ENCODE measurements at regions not wholly inside any gene's neighbourhood (a gene's known extent, or its start where the extent isn't known, plus 50 kb on each side); places are given as distances from the start of the nearest gene placed in this dataset.

GRCh38 chr4:79178760-79179159 is 147.1 kb downstream of the NAA11 start:
- no peak overlapping the region for H3K4me3 ChIP-seq (ENCODE audit: low read depth, low read length)
- TF ChIP-seq CTCF (IDR thresholded peaks at IDR 0.05; ENCODE audit: insufficient read depth, low read depth, low read length) = no peak
- no peak for DNase-seq (ENCODE audit: low read depth)

- no peak for TF ChIP-seq CTCF (IDR thresholded peaks at IDR 0.05; ENCODE audit: insufficient read depth, low read depth, low read length)
- DNase-seq (ENCODE audit: low read depth) = no peak
- H3K4me3 ChIP-seq (ENCODE audit: low read depth, low read length) = no peak overlapping the region
Measured at GRCh38 chr4:79177388-79177787, 148.5 kb downstream of the NAA11 start.

- H3K4me3 ChIP-seq (ENCODE audit: low read depth, low read length) = no peak overlapping the region
- TF ChIP-seq CTCF (IDR thresholded peaks at IDR 0.05; ENCODE audit: insufficient read depth, low read depth, low read length) = no peak
- no peak for DNase-seq (ENCODE audit: low read depth)
Measured at GRCh38 chr4:79176351-79176750, 149.5 kb downstream of the NAA11 start.

- DNase-seq (ENCODE audit: low read depth) = no peak
- no peak overlapping the region for H3K4me3 ChIP-seq (ENCODE audit: low read depth, low read length)
- TF ChIP-seq CTCF (IDR thresholded peaks at IDR 0.05; ENCODE audit: insufficient read depth, low read depth, low read length) = no peak
Measured at GRCh38 chr4:79175716-79176115, 150.1 kb downstream of the NAA11 start.

- no peak for TF ChIP-seq CTCF (IDR thresholded peaks at IDR 0.05; ENCODE audit: insufficient read depth, low read depth, low read length)
- H3K4me3 ChIP-seq (ENCODE audit: low read depth, low read length) = no peak overlapping the region
- no peak for DNase-seq (ENCODE audit: low read depth)
Measured at GRCh38 chr4:79174490-79175252, 151.2 kb downstream of the NAA11 start.

- no peak for TF ChIP-seq CTCF (IDR thresholded peaks at IDR 0.05; ENCODE audit: insufficient read depth, low read depth, low read length)
- no peak for DNase-seq (ENCODE audit: low read depth)
- no peak overlapping the region for H3K4me3 ChIP-seq (ENCODE audit: low read depth, low read length)
Measured at GRCh38 chr4:79173186-79173585, 152.7 kb downstream of the NAA11 start.

- no peak overlapping the region for H3K4me3 ChIP-seq (ENCODE audit: low read depth, low read length)
- no peak for DNase-seq (ENCODE audit: low read depth)
- no peak for TF ChIP-seq CTCF (IDR thresholded peaks at IDR 0.05; ENCODE audit: insufficient read depth, low read depth, low read length)
Measured at GRCh38 chr4:79170077-79170476, 155.8 kb downstream of the NAA11 start.

Data from fibroblast of villous mesenchyme (primary cell).